Thoracic aorta (tissue), 2 donors: ENCODE measurements at regions not wholly inside any gene's neighbourhood (a gene's known extent, or its start where the extent isn't known, plus 50 kb on each side); places are given as distances from the start of the nearest gene placed in this dataset.

Source experiments
- ATAC-seq: fragments of 150-250 bp; one replicate; pipeline ENCODE4 v1.8.0; 2017; ENCODE audit warnings: low read depth; ENCODE audit not compliant: insufficient number of reproducible peaks, low FRiP score
- DNase-seq: peaks from one replicate; pipeline ENCODE4 v3.0.0-alpha.2; 2020; ENCODE audit warnings: low spot score
- H3K27ac ChIP-seq, 2 donors: fragments of 200-600 bp; sonication (generic); 1 replicate in 1 of 2; 2 replicates in 1 of 2; pipeline ENCODE4 v1.5.1; 2016; ENCODE audit warnings: mild to moderate bottlenecking in 2 of 2, moderate library complexity in 2 of 2
- H3K27me3 ChIP-seq: fragments of 200-600 bp; sonication (generic); replicated peaks from 2 replicates; pipeline ENCODE4 v1.6.0; 2016; ENCODE audit warnings: mild to moderate bottlenecking; ENCODE audit not compliant: insufficient read depth
- H3K36me3 ChIP-seq: fragments of 200-600 bp; sonication (generic); one replicate; pipeline ENCODE4 v1.5.1; 2016
- H3K4me1 ChIP-seq, 2 donors: fragments of 200-600 bp; sonication (generic); 1 replicate in 1 of 2; 2 replicates in 1 of 2; pipeline versions ENCODE4 v1.5.1 to v1.6.0; 2016; ENCODE audit warnings: low read depth in 2 of 2, mild to moderate bottlenecking in 1 of 2; ENCODE audit not compliant: control insufficient read depth in 1 of 2
- H3K4me3 ChIP-seq: fragments of 200-600 bp; sonication (generic); 2 replicates; pipeline ENCODE4 v1.5.1; 2016; ENCODE audit warnings: mild to moderate bottlenecking
- H3K9me3 ChIP-seq: fragments of 200-600 bp; sonication (generic); 2 replicates; pipeline ENCODE4 v1.5.1; 2016
- TF ChIP-seq, protein P1 (sequence below): fragments of 200-600 bp; sonication (generic); IDR thresholded peaks from one replicate; pipeline ENCODE4 v1.5.1; 2019; ENCODE audit warnings: antibody characterized with exemption

DNA sequence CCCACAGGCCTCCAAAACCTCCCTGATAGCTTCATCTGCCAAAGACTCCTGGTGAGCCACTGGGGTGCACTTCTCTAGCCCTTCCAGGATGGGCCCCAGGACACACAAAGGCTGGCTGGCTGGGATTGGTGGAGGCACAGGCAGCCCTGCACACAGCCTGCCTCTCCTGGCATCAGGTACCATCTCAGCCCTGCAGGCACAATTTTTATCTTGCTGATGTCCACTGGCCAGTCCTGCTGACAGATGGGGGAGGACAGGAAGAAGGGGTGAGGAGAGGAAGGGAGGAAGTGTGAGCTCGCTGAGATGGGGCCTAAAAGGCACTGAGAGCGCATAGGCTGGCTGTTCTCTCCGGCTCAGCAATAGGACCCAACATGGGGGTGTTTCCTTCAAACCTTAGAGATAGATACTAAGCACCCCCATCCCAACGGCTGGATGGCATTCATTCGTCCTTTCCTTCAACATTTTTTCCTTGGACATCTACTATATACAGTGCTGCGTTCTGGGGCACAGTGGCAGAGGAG is 92.7 kb downstream of the PJA1 start:
- Histone ChIP-seq H3K27ac (no peak overlapping the region), H3K36me3 (no peaks in the 10 kb centered on the region), H3K4me3 (no peak overlapping the region), H3K27me3 (no peaks in the 10 kb centered on the region), H3K9me3 (no peaks in the 10 kb centered on the region), H3K4me1 (peaks cover 0 to 4% of the 10 kb centered on the region in 2 donors)
- ATAC-seq = no peak
- DNase-seq = no peak
- TF ChIP-seq, protein P1, sequence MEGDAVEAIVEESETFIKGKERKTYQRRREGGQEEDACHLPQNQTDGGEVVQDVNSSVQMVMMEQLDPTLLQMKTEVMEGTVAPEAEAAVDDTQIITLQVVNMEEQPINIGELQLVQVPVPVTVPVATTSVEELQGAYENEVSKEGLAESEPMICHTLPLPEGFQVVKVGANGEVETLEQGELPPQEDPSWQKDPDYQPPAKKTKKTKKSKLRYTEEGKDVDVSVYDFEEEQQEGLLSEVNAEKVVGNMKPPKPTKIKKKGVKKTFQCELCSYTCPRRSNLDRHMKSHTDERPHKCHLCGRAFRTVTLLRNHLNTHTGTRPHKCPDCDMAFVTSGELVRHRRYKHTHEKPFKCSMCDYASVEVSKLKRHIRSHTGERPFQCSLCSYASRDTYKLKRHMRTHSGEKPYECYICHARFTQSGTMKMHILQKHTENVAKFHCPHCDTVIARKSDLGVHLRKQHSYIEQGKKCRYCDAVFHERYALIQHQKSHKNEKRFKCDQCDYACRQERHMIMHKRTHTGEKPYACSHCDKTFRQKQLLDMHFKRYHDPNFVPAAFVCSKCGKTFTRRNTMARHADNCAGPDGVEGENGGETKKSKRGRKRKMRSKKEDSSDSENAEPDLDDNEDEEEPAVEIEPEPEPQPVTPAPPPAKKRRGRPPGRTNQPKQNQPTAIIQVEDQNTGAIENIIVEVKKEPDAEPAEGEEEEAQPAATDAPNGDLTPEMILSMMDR = no peak

DNA sequence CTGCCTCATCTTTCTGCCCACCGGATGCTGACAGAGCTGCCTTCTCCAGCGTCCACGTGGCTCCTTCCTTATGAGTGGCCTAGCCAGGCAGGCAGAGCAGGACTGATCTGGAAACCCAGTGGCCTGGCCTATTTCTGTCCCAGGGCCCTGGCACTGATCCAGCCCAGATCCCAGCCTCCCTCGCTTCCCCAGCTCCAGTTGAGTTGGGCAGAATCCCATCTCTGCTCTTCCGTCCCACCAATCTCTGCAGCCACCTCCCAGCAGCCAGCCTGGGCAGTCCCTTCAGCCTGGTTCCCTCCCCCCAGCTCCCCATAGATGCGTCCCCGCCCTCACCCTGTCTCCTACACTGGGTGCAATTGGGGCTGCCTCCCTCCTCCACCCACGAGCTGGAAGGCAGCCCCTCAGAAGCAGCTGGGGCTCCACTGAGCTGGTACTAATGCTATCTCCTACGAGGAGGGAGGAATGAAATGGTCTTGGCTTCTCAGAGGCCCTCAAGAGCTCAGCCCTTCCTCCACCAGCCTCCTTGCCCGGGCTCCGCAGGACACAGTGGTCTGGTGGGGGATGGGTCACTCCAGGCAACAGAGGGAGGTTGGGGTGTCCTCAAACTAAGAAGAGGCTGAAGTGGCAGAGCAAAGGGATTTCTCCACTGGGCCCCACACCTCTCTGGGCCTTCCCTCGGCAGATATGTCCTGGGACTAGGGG is 94.2 kb downstream of the PJA1 start:
- H3K27me3 ChIP-seq = no peaks in the 10 kb centered on the region
- peak; percentile 2 for DNase-seq
- peak overlapping the region in 1 of 2 donors; percentile 12 for H3K27ac ChIP-seq
- no peaks in the 10 kb centered on the region for H3K36me3 ChIP-seq
- H3K4me1 ChIP-seq = peaks cover 0 to 4% of the 10 kb centered on the region in 2 donors
- H3K9me3 ChIP-seq = no peaks in the 10 kb centered on the region
- no peak for ATAC-seq
- TF ChIP-seq, protein P1 = no peak
- no peak overlapping the region for H3K4me3 ChIP-seq

DNA sequence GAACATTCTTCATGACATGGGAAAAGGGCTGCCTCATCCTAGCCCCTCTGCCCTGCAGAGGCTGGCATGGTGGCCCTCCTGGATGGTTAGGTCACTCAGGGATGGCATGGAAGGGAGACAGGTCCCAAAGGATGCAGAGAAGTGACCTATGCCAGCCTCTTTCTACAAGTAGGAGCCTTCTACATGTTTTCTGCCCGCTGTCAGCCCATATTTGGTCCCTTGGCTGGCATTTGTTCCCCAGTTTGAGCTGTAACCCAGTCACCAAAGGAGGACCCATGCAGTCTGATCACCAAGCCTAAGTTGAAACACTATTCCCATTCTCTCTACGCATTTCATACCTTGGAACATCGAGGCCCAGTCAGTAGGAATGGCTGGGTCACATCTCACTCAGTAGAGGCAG is 95.4 kb downstream of the PJA1 start:
- no peak overlapping the region for H3K4me3 ChIP-seq
- no peaks in the 10 kb centered on the region for H3K27me3 ChIP-seq
- ATAC-seq = no peak
- no peak overlapping the region for H3K27ac ChIP-seq
- no peaks in the 10 kb centered on the region for H3K36me3 ChIP-seq
- no peaks in the 10 kb centered on the region for H3K9me3 ChIP-seq
- H3K4me1 ChIP-seq = peaks cover 0 to 4% of the 10 kb centered on the region in 2 donors
- DNase-seq = no peak
- TF ChIP-seq, protein P1 = no peak

DNA sequence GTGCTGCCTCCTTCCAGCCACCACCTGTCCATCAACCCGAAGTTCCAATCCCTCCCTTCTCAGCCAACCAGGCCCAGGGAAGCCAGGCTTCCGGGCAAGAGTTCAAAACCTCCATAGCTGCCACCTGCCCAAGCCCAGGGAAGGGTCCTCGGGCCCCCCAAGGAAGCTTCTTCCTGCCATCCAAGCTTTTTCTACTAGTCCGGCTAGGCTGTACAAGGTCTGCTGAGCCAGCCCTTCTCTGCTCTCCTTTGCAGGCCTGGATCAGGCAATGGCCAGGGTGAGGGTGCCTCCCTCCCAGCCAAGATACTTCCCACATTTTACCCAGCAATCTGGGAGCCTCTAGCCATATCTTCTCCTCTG is 96.2 kb downstream of the PJA1 start:
- Histone ChIP-seq H3K4me3 (no peak overlapping the region), H3K9me3 (no peaks in the 10 kb centered on the region), H3K36me3 (no peaks in the 10 kb centered on the region), H3K27me3 (no peaks in the 10 kb centered on the region), H3K4me1 (peaks cover 0 to 4% of the 10 kb centered on the region in 2 donors), H3K27ac (no peak overlapping the region)
- ATAC-seq = no peak
- DNase-seq = no peak
- TF ChIP-seq, protein P1 = no peak

DNA sequence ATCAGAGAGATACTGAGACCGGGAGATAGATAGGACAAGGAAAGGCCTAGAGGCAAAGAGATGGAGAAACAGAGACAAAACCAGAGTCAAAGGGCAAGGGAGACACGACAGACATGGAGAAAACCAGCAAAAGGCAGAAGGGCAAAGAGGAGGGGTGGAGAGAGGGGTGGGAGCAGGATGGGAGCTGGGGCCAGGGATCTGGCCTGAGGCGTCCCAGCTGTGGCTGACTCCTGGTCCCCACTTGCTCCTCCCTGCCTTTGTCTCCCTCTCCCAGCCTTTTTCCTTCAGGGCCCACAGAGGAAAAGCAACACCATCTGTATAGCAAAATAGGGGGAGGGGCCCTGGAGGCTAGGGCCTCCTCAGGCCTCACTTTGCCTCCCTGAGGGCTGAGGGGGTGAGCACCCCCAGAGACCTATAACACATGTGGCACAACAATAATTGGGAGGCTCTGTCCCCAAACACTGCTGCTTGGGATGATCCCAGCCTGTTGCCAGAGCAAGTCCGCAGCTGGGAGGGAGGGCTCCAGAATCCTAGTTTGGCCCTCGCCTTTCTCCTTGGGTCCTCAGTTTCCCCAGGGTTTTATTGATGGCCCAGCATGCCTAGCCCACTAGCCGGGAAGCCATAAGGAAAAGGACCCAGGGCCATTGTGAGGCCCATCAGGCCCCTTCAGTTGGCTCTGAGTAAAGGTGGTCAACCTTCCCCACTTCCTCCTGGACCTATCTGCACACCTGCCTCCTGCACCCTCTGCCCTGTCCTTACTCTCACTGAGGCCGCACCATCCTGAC is 96.8 kb downstream of the PJA1 start:
- no peak for ATAC-seq
- TF ChIP-seq, protein P1 = no peak
- Histone ChIP-seq H3K4me3 (no peak overlapping the region), H3K9me3 (no peaks in the 10 kb centered on the region), H3K27me3 (no peaks in the 10 kb centered on the region), H3K36me3 (no peaks in the 10 kb centered on the region), H3K4me1 (peaks cover 0 to 4% of the 10 kb centered on the region in 2 donors), H3K27ac (no peak overlapping the region)
- no peak for DNase-seq
